NCI-H1694 (cell line): ENCODE measurements at regions not wholly inside any gene's neighbourhood (a gene's known extent, or its start where the extent isn't known, plus 50 kb on each side); places are given as distances from the start of the nearest gene placed in this dataset.
"Not testable (repeated sequence)": the region's sequence is repeated elsewhere in the genome, so short reads cannot be mapped to it uniquely, and the experiment has no call there.

Experiments used
- DNase-seq: peaks from one replicate; lab custom pipeline; 2025; lab: John Stamatoyannopoulos, UW

GRCh38 chr6:167709776-167710336 is 116.9 kb upstream of the AFDN start:
- not testable (repeated sequence) for DNase-seq

GRCh38 chr6:167710363-167710920 is 116.3 kb upstream of the AFDN start:
- no peak for DNase-seq

GRCh38 chr6:167711211-167711610 is 115.5 kb upstream of the AFDN start:
- no peak for DNase-seq

- no peak for DNase-seq
These were observed 114.7 kb upstream of the AFDN start for GRCh38 chr6:167711768-167712730.

GRCh38 chr6:167712731-167713475 is 113.8 kb upstream of the AFDN start:
- DNase-seq: no peak

GRCh38 chr6:167714152-167714551 is 112.6 kb upstream of the AFDN start:
- DNase-seq: no peak

GRCh38 chr6:167717455-167717854 is 109.3 kb upstream of the AFDN start:
- no peak for DNase-seq

GRCh38 chr6:167717867-167718266 is 108.8 kb upstream of the AFDN start:
- no peak for DNase-seq

GRCh38 chr6:167719920-167720319 is 106.8 kb upstream of the AFDN start:
- DNase-seq: no peak

GRCh38 chr6:167720456-167721285 is 106.0 kb upstream of the AFDN start:
- no peak for DNase-seq

- no peak for DNase-seq
These were observed 105.4 kb upstream of the AFDN start for GRCh38 chr6:167721291-167721690.

- DNase-seq: no peak
These were observed 103.9 kb upstream of the AFDN start for GRCh38 chr6:167722634-167723309.

- no peak for DNase-seq
These were observed 100.6 kb upstream of the AFDN start for GRCh38 chr6:167726043-167726621.

GRCh38 chr6:167730441-167730840 is 96.3 kb upstream of the AFDN start:
- no peak for DNase-seq

GRCh38 chr6:167731216-167731615 is 95.5 kb upstream of the AFDN start:
- no peak for DNase-seq

- no peak for DNase-seq
These were observed 94.8 kb upstream of the AFDN start for GRCh38 chr6:167731731-167732422.

- no peak for DNase-seq
These were observed 92.7 kb upstream of the AFDN start for GRCh38 chr6:167733740-167734661.

GRCh38 chr6:167734662-167735083 is 92.0 kb upstream of the AFDN start:
- no peak for DNase-seq
